ENCODE measurements at regions not wholly inside any gene's neighbourhood (a gene's known extent, or its start where the extent isn't known, plus 50 kb on each side); places are given as distances from the start of the nearest gene placed in this dataset.

DNA sequence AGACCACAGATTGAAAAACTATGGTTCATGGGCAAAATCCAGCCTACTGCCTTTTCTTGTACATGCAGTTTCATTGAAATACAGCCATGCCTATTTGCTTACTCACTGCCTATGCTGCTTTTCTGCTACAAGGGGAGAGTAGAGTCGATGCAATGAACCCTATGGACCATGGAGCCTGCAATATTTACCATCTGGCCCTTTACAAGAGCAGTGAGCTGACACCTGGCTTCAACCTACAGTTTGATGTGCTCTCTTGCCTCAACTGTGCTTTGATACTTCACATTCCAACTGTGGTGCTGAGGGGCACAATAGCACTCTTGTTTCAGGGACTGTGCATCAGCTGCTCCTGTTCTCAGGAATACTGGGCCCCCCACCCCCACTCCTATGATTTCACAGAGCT is 239.5 kb upstream of the SORL1-AS1 start:
- TF ChIP-seq, protein P1, sequence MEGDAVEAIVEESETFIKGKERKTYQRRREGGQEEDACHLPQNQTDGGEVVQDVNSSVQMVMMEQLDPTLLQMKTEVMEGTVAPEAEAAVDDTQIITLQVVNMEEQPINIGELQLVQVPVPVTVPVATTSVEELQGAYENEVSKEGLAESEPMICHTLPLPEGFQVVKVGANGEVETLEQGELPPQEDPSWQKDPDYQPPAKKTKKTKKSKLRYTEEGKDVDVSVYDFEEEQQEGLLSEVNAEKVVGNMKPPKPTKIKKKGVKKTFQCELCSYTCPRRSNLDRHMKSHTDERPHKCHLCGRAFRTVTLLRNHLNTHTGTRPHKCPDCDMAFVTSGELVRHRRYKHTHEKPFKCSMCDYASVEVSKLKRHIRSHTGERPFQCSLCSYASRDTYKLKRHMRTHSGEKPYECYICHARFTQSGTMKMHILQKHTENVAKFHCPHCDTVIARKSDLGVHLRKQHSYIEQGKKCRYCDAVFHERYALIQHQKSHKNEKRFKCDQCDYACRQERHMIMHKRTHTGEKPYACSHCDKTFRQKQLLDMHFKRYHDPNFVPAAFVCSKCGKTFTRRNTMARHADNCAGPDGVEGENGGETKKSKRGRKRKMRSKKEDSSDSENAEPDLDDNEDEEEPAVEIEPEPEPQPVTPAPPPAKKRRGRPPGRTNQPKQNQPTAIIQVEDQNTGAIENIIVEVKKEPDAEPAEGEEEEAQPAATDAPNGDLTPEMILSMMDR (IDR thresholded peaks at IDR 0.05): no peak
- no peak for TF ChIP-seq EZH2 (IDR thresholded peaks at IDR 0.05; ENCODE audit: borderline replicate concordance, insufficient read depth, low read depth, low read length, poor library complexity, severe bottlenecking)
